HG03159 (cell line): ENCODE measurements at regions not wholly inside any gene's neighbourhood (a gene's known extent, or its start where the extent isn't known, plus 50 kb on each side); places are given as distances from the start of the nearest gene placed in this dataset.
"Not testable (repeated sequence)": the region's sequence is repeated elsewhere in the genome, so short reads cannot be mapped to it uniquely, and the experiment has no call there.

Source experiments
- ATAC-seq: cut with Tn5 transposase; IDR thresholded peaks from one replicate; pipeline ENCODE4 v1.9.1; 2021; ENCODE audit warnings: mild to moderate bottlenecking, moderate library complexity; ENCODE audit not compliant: unreplicated experiment

DNA sequence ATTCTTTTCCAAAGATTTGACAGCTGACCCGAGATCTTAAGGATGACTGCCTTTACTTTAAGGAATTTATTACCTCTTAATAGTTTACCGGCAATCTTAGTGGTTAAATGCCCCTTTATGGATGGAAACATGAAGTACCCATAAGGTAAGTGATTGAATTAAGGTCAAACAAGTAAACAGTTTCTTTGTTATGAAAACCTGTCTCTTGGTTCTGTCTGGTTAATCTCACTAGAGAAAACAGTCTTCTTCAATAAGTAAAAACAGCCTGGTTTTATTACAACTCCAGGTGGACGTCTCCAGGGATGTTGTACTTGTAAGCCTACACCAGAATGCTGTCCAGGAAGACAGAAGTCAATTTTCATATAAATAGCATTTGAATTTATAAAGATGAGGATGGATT, 161.8 kb upstream of the MTPN start:
- ATAC-seq = no peak

DNA sequence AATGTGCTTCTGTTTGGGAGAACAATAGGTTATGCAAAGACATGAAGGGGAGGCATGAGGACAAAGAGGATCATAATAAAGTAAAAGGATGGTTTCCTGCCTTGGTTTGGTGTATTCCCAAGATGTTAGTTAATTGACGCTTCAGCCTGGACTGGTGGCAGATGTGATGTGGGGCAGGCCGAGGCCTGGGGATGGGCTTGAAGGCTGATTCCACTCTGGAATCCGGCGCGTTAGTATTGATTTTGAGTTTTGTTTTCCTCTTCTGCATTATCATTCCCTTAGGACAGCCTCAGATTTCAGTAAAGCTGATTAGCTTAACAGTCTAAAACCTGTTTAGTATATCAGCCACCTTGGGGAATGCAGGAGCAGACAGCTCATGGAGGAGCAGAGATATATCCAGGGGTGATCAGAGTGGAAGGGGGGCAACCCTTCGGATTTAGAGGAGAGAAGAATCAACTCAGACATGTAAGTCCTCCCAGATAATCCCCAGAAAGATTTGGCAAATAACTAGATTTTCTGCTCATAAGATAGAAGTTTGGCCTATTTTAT, 159.8 kb upstream of the MTPN start:
- ATAC-seq = no peak

DNA sequence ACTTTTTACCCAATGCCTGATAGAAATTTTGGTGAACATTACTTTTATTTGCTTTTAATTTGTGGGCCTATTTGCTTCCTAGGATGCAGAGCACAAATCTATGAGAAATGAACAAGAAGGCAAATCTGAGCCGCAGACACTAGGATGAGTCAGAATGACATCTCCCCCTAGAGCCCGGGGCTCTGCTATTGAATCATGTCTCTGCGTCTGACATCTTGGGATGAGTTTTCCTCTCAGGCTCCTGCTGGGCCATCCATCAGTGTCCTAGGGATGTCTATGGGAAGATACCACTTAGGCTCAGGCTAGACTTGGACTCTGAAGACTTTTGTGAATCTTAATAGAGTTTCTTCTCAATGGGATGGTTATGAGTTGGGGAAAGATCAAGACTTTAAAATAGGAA, 157.3 kb upstream of the MTPN start:
- no peak for ATAC-seq

DNA sequence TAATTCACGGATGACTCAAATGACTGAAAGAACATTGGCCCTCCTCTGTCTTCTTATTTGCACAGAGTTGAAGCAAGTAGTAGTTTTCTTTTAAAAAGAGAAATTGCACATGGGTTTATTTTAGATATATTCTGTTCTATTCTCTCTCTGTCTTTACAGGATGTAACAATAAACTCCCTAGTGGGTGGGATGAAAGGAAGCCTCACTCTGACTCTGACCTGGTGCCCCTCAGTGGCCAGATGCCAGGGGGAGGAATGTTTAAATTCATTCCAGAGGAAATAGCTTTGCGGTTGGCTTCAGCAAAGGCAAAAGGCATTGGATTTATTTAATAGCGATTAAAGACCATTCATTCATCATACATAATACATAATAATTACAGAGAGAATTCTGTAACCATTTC, 156.4 kb upstream of the MTPN start:
- ATAC-seq = no peak

DNA sequence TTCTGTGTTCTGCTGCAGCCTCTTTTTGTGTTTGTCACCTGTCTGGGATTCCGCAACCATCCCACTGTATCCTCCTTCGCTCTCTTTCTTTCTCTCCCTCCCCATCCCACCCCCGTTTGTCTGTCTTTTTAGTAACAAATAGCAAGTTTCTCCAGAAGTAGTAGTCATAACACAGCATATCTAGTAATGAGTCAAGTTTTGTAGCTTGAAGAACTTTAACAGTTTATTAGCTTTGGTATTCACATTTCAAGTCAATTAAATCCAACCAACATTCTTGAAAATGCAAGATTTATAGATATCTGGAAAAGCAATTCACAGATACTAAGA, 154.1 kb upstream of the MTPN start:
- ATAC-seq = no peak

DNA sequence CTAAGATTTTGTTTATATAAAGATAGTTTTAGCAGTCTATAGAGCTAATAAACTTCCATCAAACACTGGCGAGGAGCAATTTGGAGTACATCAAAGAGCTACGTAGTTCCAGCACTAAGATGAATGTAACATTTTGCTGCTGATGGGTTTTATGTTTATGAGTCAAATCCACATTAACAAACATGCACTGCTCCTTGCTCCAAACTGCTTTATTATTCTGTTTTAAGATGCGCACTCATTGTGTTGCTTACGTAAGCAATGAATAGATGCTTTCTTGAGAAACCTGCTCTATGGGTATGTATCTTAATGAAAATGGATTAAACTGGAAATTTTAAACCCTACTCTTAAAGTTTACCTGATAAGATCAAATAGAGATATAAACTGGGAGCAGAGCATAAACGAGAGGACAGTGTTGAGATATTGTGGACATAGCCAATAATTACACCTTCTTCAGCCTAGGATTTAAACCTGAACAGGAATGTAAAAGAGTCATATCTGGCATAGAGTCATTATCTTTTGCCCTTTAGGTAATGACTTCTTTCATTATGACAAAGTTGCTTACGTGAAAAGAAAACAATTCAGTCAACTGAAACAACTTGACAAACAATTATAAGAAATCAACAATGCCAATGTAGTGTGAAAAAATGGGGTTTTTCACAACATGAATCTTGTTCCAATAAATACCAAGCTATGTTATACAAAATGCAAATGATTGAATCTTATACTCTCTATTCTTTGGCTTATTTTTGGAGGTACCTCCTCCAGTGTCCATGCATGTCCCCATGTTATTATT, 153.5 kb upstream of the MTPN start:
- no peak for ATAC-seq

DNA sequence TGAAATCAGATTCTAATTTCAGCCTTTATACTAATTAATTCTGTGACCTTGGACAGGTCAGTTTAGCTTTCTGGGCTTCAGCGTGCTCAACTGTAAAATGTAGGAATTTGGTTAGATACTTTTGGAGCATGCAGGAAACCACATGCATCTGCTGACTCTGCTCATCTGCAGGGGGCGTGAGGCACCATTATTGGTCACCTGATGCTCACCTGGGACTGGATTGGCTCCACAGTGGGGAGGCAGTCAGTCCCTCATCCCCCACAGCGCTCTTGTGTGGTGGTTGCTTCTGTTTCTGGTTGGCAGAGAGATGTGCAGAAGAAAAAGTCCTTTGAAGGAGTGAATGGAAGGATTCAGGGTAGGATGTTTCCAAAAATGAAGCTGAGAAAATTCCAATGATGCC, 150.9 kb upstream of the MTPN start:
- ATAC-seq = no peak

DNA sequence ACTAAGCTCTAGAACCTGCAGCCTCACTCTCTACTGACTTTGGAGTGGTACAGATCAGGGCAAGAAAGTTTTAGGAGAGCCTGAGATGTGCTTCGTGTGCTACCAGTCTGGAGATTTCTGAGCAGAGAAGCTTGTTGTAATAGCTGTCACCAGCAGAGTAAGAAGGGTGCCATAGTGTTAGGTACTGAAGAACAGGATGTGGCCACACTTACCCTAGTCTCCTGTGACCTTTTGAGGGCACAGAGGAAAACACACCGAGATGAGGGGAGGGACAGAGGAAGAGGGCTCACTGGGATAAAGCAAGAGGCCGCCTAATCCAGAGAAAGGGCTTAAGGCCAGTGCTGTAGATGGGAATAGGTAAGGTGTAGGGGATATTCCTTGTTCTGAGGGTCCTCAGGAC, 146.2 kb upstream of the MTPN start:
- no peak for ATAC-seq

DNA sequence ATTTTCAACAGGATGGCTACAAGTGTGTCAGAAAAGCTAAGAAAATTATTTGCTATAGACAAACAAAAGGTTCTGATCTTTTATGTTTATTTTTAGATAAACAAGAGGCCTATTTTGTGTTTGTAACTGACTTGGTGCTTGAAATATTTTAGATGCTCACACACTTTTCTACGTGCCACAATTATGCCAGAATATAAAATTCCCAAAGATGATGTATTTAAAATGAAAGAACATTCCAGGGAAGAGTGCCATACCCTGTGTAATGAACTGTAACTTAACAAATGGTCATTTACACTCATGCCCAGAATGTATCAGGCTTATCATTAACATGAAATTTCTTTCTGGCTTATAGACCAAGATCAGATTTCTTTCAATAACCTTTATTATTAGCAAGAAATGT, 144.9 kb upstream of the MTPN start:
- no peak for ATAC-seq

DNA sequence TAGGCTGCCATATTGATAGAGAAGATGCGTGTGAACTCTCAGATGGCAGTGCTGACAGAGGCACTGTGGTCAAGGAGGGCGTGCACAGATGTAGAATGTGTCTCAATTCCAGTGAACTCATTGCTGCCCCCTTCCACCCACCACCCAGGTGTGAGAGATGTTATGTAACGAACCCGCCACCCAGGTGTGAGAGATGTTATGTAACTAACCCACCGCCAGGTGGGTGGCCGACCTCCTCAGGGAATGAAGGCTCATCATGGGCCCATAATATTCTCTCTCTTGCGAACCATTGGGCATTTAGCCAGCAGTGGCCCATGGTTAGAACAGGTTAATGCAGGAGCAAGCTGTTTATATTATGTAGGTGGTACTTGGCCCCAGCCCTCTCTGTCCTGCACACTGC, 140.4 kb upstream of the MTPN start:
- no peak for ATAC-seq

DNA sequence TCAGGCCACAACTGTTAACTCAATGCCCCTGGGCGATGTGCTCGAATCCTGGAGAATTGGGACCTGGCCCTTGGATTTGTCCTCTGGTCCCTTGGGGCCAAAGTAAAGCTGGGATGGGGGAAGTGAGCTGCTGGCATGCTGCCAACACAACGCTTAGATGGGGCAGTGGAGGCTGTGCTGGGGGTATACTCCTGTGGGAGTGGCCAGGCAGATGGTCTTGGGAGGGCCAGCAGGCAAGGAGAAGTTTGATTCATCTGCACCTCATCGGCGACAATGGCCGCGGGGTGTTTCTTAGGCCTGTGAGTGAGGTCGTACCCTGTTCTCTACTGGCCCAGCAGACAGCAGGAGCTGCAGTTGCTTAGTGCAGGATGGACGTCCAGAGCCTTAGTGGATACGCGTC, 139.0 kb upstream of the MTPN start:
- no peak for ATAC-seq

DNA sequence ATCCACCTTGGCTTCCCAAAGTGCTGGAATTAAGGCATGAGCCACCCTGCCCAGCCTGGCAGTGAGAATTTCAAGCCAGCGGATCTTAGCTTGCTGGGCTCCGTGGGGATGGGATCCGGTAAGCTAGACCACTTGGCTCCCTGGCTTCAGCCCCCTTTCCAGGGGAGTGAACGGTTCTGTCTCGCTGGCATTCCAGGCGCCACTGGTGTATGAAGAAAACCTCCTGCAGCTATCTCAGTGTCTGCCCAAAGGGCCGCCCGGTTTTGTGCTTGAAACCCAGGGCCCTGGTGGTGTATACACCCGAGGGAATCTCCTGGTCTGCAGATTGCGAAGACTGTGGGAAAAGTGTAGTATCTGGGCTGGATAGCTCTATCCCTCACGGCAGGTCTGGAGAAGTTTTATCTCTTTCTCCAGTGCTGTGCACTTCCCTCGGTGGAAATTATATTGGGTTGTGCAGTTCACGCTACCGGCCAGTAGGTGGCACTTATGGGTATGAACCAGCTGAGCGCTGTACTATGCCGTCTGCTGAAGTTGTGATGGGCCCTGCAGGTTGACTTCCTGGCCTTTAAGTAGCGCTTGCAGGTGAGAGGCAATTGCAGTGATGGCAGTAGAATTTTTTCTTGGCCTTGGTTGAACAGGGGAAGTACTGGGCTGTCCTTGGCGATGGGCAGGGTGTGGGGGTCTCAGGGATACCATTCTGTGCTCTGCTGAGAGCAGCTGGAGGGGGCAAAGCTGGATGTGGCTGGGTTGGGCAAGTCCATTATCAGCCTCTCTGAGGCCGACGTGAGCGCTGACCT, 138.0 kb upstream of the MTPN start:
- peak; percentile 98 for ATAC-seq

DNA sequence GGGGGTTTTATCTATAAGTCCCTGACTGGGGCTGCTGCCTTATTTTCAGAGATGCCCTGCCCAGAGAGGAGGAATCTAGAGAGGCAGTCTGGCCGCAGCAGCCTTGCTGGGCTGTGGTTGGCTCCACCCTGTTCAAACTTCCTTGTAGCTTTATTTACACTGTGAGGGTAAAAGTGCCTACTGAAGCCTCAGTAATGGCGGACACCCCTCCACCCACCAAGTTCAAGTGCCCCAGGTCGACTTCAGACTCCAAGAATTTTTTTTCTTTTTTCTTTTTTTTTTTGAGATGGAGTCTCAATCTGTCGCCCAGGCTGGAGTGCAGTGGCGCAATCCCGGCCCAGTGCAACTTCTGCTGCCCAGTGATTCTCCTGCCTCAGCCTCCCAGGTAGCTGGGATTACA, 137.3 kb upstream of the MTPN start:
- ATAC-seq = not testable (repeated sequence)

DNA sequence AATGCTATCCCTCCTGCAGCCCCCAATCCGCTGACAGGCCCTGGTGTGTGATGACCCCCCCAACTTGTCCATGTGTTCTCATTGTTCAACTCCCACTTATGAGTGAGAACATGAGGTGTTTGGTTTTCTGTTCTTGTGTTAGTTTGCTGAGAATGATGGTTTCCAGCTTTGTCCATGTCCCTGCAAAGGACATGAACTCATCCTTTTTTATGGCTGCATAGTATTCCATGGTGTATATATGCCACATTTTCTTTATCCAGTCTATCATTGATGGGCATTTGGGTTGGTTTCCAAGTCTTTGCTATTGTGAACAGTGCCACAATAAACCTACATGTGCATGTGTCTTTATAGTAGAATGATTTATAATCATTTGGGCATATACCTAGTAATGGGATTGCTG, 131.9 kb upstream of the MTPN start:
- ATAC-seq = not testable (repeated sequence)

DNA sequence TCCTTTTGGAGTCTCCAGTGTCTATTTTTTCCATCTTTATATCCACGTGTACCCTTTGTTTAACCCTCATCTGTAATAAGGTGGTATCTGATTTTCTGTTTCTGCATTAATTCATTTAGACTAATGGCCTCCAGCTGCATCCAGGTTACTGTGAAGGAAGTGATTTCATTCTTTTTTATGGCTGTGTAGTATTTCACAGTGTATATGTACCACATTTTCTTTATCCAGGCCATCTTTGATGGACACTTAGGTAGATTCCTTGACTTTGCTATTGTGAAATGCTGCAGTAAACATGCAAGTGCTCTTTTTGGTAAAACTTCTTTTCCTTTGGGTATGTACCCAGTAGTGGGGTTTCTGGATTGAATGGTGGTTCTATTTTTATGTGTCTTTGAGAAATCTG, 128.0 kb upstream of the MTPN start:
- no peak for ATAC-seq

DNA sequence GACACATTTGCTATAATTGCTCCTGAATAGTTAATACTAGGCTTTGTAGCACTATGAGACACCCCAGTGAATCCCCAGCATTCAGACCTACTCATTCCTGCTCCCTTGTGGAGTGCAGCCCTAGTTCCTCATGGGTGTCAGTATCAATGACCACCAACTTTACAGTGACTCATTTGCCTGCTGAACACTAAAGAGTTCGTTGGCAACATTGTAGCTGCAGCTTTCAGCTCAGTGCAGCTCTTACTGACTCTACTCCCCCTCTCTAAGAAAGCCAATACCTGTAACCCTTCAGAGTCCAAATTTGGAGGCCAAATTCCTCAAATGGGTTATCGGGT, 127.1 kb upstream of the MTPN start:
- no peak for ATAC-seq

DNA sequence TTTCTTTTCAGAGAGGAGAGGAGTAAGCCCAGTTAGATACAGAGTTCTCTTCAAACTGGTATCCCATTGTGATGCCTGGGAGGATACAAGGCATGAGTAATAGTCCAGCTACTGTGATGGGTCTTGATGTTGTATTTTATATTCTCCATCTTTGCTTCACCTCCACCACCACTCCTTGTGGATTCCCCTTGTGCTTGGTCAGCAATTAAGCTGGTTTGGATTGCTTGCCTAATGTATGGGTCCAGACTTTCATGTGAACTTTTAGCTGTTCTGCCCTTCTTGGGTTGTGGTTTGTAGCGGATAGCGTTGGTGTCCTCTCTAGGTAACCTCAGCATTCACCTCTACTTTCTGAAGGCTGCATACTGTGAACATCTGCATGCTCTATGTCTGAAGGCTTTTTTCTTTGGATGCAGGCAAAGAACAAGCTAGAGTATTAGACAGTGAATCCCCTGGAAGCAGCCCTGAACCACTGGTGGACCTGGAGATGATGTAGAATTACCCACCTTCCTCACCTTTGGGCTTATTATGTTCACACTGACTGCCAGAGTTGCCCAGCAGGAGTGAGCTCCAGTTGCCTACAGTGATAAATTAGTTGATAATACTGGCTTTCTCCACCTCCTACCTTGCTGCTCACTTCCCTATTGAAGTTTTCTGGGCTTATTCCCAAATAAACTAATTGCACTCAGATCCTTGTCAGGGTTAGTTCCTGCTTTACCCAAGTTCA, 126.5 kb upstream of the MTPN start:
- no peak for ATAC-seq

DNA sequence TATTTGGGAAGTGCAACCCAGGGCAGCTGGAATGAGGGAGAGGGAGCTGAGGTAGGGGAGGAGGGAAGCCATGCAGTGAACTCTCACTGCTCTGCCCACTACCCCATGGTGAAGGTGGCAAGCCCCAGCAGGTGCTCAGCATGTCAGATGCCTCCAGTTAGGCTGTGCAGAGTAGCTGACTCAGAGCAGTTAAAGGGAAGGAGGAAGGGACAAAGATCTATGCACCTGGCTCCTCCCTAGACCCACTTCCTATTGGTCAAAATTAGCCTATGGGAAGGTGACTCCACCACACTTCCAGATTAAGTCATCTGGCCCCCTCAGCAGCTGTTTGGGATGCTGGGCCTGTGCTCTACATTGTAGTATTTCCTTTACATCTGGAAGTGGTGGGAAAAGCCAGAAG, 125.7 kb upstream of the MTPN start:
- no peak for ATAC-seq

DNA sequence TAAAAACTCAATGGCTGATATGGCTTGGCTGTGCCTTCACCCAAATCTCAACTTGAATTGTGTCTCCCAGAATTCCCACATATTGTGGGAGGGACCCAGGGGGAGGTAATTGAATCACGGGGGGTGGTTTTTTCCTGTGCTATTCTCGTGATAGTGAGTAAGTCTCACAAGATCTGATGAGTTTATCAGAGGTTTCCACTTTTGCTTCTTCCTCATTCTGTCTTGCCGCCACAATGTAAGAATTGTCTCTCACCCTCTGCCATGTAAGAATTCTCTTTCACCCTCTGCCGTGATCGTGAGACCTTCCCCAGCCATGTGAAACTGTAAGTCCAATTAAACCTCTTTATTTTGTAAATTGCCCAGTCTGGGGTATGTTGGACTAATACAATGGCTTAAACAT, 115.6 kb upstream of the MTPN start:
- not testable (repeated sequence) for ATAC-seq

DNA sequence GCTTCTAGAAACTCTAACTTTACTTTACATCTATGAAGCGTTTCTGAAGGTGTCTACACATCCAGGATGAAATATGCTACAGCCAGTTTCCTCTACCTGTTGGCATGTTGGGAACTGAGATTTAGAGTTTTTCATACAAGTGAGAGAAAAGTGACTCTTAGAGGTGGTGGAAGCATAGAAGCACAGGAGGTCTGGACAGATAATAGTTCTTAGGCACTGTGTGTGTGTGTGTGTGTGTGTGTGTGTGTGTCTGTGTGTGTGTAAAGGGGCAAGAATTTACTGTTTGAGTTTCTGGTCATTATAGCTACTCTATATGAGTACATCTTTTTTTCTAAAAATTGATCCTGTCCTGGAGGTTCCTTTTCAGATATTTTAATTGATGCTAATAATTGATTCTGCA, 110.7 kb upstream of the MTPN start:
- ATAC-seq = no peak

DNA sequence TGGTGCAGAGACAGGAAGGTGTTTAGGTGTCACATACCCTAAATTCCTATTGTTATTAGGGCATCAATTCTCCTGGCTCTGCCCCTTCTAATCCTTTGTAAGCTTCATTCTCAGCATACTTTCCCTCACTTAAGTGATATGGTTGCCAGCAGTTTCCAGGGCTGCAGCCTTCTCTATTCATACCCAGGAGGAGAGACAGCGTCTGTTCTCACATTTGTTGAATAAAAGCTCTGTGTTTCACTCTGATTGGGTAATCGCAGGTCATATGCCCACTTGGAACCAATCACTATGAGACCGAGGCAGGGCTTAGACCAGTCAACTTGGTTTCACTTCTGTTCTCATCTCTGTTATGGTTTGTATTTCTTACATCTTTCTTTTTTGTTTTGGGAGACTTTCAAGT, 109.6 kb upstream of the MTPN start:
- ATAC-seq = peak; percentile 98

DNA sequence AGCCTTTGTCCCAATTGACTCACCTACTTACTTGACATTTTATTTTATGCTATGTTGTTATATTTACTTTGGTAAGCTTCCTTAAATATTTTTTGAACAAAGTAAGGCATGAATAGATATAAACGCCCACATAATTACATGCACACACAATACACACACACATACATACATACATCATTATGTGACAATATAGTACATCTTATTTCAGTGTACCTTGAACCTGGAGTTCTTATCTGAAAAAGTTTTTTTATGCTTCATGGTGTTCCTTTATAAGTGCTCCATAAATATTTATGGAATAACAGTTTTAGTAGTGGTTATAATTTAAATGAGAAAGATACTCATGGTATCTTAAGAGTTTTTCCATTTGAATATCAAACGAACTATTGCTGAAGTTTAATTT, 102.8 kb upstream of the MTPN start:
- ATAC-seq = no peak
